ENCODE measurements at regions not wholly inside any gene's neighbourhood (a gene's known extent, or its start where the extent isn't known, plus 50 kb on each side); places are given as distances from the start of the nearest gene placed in this dataset.

GRCh38 chr13:75124415-75124814 lies 357.6 kb downstream of the TBC1D4 start:
- DNase-seq, result no peak

GRCh38 chr13:75123428-75123827 lies 358.5 kb downstream of the TBC1D4 start:
- no peak for DNase-seq

GRCh38 chr13:75120085-75120484 lies 361.9 kb downstream of the TBC1D4 start:
- no peak for DNase-seq

GRCh38 chr13:75115171-75115570 lies 366.8 kb downstream of the TBC1D4 start:
- DNase-seq, result no peak

GRCh38 chr13:75103976-75104375 lies 378.0 kb downstream of the TBC1D4 start:
- no peak for DNase-seq

- no peak for DNase-seq
These were observed 379.8 kb downstream of the TBC1D4 start for GRCh38 chr13:75102001-75102716.

- no peak for DNase-seq
These were observed 380.6 kb downstream of the TBC1D4 start for GRCh38 chr13:75101348-75101747.

GRCh38 chr13:75092143-75092542 lies 389.8 kb downstream of the TBC1D4 start:
- DNase-seq, result peak; percentile 13

GRCh38 chr13:75091718-75092117 lies 390.3 kb downstream of the TBC1D4 start:
- DNase-seq, result peak; percentile 24

- no peak for DNase-seq
These were observed 390.9 kb downstream of the TBC1D4 start for GRCh38 chr13:75090872-75091615.

GRCh38 chr13:75088915-75089314 lies 393.1 kb downstream of the TBC1D4 start:
- no peak for DNase-seq

GRCh38 chr13:75079226-75079625 lies 402.7 kb downstream of the TBC1D4 start:
- DNase-seq, result no peak

- no peak for DNase-seq
These were observed 405.5 kb downstream of the TBC1D4 start for GRCh38 chr13:75076476-75076875.

GRCh38 chr13:75073786-75074185 lies 408.2 kb downstream of the TBC1D4 start:
- DNase-seq, result no peak

GRCh38 chr13:75072891-75073290 lies 409.1 kb downstream of the TBC1D4 start:
- DNase-seq, result no peak

GRCh38 chr13:75072368-75072767 lies 409.6 kb downstream of the TBC1D4 start:
- no peak for DNase-seq

GRCh38 chr13:75071796-75072195 lies 410.2 kb downstream of the TBC1D4 start:
- DNase-seq, result no peak

GRCh38 chr13:75071395-75071794 lies 410.6 kb downstream of the TBC1D4 start:
- DNase-seq, result no peak

GRCh38 chr13:75061909-75062308 lies 420.1 kb downstream of the TBC1D4 start:
- no peak for DNase-seq

GRCh38 chr13:75055296-75055695 lies 426.7 kb downstream of the TBC1D4 start:
- no peak for DNase-seq

- DNase-seq, result no peak
These were observed 429.4 kb downstream of the TBC1D4 start for GRCh38 chr13:75052616-75053015.

- no peak for DNase-seq
These were observed 431.4 kb downstream of the TBC1D4 start for GRCh38 chr13:75050419-75051046.

GRCh38 chr13:75049735-75050335 lies 432.1 kb downstream of the TBC1D4 start:
- no peak for DNase-seq

GRCh38 chr13:75042807-75043206 lies 439.2 kb downstream of the TBC1D4 start:
- no peak for DNase-seq
